ENCODE measurements at regions not wholly inside any gene's neighbourhood (a gene's known extent, or its start where the extent isn't known, plus 50 kb on each side); places are given as distances from the start of the nearest gene placed in this dataset.

DNA sequence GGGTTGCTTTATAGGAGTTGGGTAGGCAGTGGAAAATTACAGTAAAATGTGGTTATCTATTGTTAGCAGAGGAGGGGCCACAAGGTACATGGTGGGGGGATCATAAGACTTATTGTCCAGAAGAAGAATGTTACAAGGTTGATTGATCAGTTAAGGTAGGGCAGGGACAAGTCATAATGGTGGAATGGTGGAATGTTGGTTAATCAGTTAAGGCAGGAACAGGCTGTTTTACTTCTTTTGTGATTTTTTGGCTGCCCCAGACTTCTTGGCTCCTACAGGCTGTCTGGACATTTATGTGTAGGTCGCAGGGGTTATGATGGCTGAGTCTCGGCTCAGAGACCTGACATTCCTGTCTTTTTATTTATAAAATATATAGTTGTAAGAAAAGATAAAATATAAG, 2277.1 kb downstream of the TP53TG3F start:
- Histone ChIP-seq H3K4me2 (no peak overlapping the region), H3K27me3 (no peaks in the 10 kb centered on the region), H3K27ac (no peak overlapping the region), H3K4me1 (no peaks in the 10 kb centered on the region; a peak in 1 of 20 replicates), H4K20me1 (no peaks in the 10 kb centered on the region; a peak in 1 of 22 replicates), H3K9me3 (replicated peaks in 1 of 11) (peaks cover 8 to 41% (median 27%) of the 10 kb centered on the region in 11 experiments; a peak in 20 of 22 replicates), H3K9ac (no peak overlapping the region), H3K36me3 (no peaks in the 10 kb centered on the region), H3K4me3 (no peak overlapping the region)
- TF ChIP-seq Cebpa-rat (IDR thresholded peaks at IDR 0.05), result no peak

DNA sequence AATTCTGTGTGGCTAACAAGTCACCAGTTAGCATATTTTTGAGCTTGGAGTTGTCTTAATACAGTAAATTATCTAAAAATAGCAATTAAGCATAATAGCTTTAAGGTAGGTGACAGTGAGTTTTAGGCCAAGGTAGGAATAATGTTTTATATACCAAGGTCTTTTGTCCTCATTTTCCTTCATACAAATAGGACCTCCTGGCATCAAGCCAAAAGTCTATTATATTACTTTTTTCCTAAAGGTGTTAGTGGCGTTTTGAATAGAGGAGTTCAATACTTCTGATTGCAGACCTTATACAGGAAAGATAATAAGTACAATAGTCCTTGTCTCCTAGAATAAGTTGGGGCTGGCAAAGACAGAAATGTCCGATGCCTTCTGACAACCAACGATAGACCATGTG, 2277.7 kb downstream of the TP53TG3F start:
- no peaks in the 10 kb centered on the region; a peak in 1 of 22 replicates for H4K20me1 ChIP-seq
- H3K4me2 ChIP-seq, result no peak overlapping the region
- H3K36me3 ChIP-seq, result no peaks in the 10 kb centered on the region
- H3K4me1 ChIP-seq, result no peaks in the 10 kb centered on the region; a peak in 1 of 20 replicates
- no peak overlapping the region for H3K9ac ChIP-seq
- peaks cover 8 to 43% (median 27%) of the 10 kb centered on the region in 11 experiments; a peak in 20 of 22 replicates for H3K9me3 ChIP-seq (replicated peaks in 1 of 11)
- no peak overlapping the region for H3K27ac ChIP-seq
- H3K4me3 ChIP-seq, result no peak overlapping the region
- no peak for TF ChIP-seq Cebpa-rat (IDR thresholded peaks at IDR 0.05)
- no peaks in the 10 kb centered on the region for H3K27me3 ChIP-seq

DNA sequence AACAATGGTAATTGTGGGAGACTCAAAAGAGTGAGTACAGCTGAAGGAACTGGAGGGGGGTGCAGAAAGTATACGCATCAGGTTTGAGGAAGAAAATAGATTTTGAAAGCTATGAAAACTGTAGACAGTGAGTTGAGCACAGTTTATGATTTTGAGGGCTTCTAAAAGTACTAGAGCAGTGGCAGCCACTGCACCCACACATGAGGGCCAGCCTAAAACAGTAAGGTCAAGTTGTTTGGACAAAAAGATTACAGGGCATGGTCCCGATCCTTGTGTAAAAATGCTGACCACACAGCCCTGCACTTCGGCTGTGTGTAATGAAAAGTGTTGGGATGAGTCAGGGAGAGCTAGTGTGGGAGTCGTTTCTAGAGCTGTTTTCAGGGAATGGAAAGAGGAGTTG, 2282.1 kb downstream of the TP53TG3F start:
- Histone ChIP-seq H3K36me3 (no peaks in the 10 kb centered on the region), H3K27me3 (no peaks in the 10 kb centered on the region), H4K20me1 (no peaks in the 10 kb centered on the region; a peak in 1 of 22 replicates), H3K9me3 (replicated peaks in 1 of 11) (peaks cover 0 to 28% (median 12%) of the 10 kb centered on the region in 11 experiments; a peak in 14 of 22 replicates), H3K4me2 (no peak overlapping the region), H3K27ac (no peak overlapping the region), H3K9ac (no peak overlapping the region), H3K4me1 (peaks cover 0 to 3% (median 0%) of the 10 kb centered on the region in 10 experiments; a peak in 1 of 20 replicates), H3K4me3 (no peak overlapping the region)
- TF ChIP-seq Cebpa-rat (IDR thresholded peaks at IDR 0.05), result no peak

DNA sequence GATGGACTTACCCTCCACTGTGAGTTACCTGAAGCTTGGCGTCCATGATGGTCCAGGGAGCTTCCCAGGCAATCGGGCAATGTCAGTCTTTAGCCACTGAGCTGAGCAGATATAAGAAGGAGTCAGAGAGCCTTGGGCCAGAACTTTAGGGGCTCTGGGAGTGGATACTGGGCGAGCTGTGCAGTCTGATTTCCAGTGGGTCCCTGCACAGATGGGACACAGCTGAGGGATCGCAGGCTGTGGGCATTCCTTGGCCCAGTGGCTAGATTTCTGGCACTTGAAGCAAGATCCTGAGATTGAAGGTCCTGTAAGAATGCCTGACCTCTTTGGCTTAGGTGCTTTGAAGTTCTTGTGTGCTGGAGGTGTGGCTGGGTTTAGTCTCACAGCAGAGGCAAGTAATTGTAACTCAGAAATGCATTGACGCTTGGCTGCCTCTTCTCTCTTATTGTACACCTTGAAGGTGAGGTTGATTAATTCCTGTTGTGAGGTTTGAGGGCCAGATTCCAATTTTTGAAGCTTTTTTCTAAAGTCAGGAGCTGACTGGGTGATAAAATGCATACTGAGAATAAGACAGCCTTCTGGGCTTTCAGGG, 2283.8 kb downstream of the TP53TG3F start:
- Histone ChIP-seq H3K27ac (no peak overlapping the region), H3K4me1 (peaks cover 0 to 3% (median 0%) of the 10 kb centered on the region in 10 experiments; a peak in 1 of 20 replicates), H3K9me3 (replicated peaks in 1 of 11) (peaks cover 5 to 45% (median 23%) of the 10 kb centered on the region in 11 experiments; a peak in 16 of 22 replicates), H3K4me3 (no peak overlapping the region), H3K36me3 (no peaks in the 10 kb centered on the region), H4K20me1 (no peaks in the 10 kb centered on the region; a peak in 1 of 22 replicates), H3K4me2 (no peak overlapping the region), H3K27me3 (no peaks in the 10 kb centered on the region), H3K9ac (no peak overlapping the region)
- no peak for TF ChIP-seq Cebpa-rat (IDR thresholded peaks at IDR 0.05)

DNA sequence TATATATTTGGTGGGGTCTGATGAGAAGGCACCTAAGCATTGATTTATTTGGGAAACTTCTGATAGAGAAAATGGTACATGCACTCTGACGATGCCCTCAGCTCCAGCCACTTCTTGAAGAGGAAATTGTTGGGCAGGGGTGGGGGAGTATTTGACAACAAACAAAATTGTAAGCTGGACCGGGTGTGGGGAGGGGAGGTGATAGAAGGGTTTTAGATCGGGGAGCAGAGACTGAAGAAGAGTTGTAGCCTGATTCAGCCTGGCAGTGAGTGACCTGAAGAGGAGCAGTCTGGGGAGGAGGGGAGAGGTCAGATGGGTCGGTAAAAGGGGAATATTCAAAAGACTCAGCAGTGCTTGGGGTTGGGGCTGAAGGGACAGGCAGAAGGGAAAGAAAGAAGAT, 2284.7 kb downstream of the TP53TG3F start:
- H3K4me1 ChIP-seq, result peaks cover 0 to 3% (median 0%) of the 10 kb centered on the region in 10 experiments; a peak in 1 of 20 replicates
- H4K20me1 ChIP-seq, result no peaks in the 10 kb centered on the region; a peak in 1 of 22 replicates
- no peaks in the 10 kb centered on the region for H3K36me3 ChIP-seq
- no peak overlapping the region for H3K27ac ChIP-seq
- H3K9me3 ChIP-seq (replicated peaks in 1 of 11), result peaks cover 11 to 53% (median 29%) of the 10 kb centered on the region in 11 experiments; a peak in 21 of 22 replicates
- H3K4me2 ChIP-seq, result no peak overlapping the region
- H3K9ac ChIP-seq, result no peak overlapping the region
- no peak overlapping the region for H3K4me3 ChIP-seq
- no peak for TF ChIP-seq Cebpa-rat (IDR thresholded peaks at IDR 0.05)
- no peaks in the 10 kb centered on the region for H3K27me3 ChIP-seq

DNA sequence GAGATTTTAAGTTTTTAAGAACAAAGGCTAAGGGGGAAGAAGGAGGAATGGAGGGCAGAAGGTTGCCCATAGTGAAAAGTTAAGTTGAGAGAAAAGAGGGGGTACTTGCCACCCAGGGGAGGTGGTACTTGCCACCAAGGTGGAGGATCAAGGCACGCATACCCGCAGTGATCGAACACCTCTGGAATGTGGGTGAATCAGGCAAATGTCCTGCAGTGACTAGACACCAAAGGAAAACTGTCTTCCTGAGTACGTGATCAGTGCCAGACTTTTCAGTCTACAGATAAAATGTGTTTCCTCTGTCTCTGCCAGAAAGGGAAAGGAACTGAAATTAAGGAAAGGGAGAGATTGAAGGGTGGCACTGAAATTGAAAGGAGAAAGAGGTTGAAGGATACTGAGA, 2285.3 kb downstream of the TP53TG3F start:
- no peaks in the 10 kb centered on the region; a peak in 1 of 22 replicates for H4K20me1 ChIP-seq
- H3K9me3 ChIP-seq (replicated peaks in 1 of 11), result peaks cover 18 to 59% (median 36%) of the 10 kb centered on the region in 11 experiments; a peak in 21 of 22 replicates
- H3K27ac ChIP-seq, result no peak overlapping the region
- no peaks in the 10 kb centered on the region for H3K27me3 ChIP-seq
- H3K4me2 ChIP-seq, result peak overlapping the region in 1 of 11 experiments; percentile 23; a peak in 1 of 22 replicates
- H3K4me3 ChIP-seq, result no peak overlapping the region
- no peak overlapping the region for H3K9ac ChIP-seq
- no peaks in the 10 kb centered on the region for H3K36me3 ChIP-seq
- H3K4me1 ChIP-seq, result peaks cover 0 to 3% (median 0%) of the 10 kb centered on the region in 10 experiments; a peak in 1 of 20 replicates
- no peak for TF ChIP-seq Cebpa-rat (IDR thresholded peaks at IDR 0.05)

DNA sequence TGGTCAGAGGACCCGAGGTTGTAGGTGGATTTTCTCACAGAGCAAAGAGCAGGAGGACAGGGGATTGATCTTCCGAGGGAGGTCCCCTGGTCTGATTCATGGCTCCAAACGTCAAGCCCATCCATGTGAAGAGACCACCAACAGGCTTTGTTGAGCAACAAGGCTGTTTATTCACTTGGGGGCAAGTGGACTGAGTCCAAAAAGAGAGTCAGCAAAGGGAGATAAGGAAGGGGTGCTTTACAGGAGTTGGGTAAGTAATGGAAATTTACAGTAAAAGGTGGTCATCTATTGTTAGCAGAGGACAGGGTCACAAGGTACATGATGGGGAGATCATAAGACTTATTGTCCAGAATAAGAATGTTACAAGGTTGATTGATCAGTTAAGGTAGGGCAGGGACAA, 2285.8 kb downstream of the TP53TG3F start:
- Histone ChIP-seq H3K9ac (no peak overlapping the region), H4K20me1 (no peaks in the 10 kb centered on the region; a peak in 1 of 22 replicates), H3K4me2 (peak overlapping the region in 1 of 11 experiments; percentile 23; a peak in 1 of 22 replicates), H3K27me3 (no peaks in the 10 kb centered on the region), H3K36me3 (no peaks in the 10 kb centered on the region), H3K4me1 (peaks cover 0 to 3% (median 0%) of the 10 kb centered on the region in 10 experiments; a peak in 1 of 20 replicates), H3K4me3 (no peak overlapping the region), H3K27ac (no peak overlapping the region), H3K9me3 (replicated peaks in 1 of 11) (peaks cover 22 to 59% (median 40%) of the 10 kb centered on the region in 11 experiments; a peak in 21 of 22 replicates)
- TF ChIP-seq Cebpa-rat (IDR thresholded peaks at IDR 0.05), result no peak

DNA sequence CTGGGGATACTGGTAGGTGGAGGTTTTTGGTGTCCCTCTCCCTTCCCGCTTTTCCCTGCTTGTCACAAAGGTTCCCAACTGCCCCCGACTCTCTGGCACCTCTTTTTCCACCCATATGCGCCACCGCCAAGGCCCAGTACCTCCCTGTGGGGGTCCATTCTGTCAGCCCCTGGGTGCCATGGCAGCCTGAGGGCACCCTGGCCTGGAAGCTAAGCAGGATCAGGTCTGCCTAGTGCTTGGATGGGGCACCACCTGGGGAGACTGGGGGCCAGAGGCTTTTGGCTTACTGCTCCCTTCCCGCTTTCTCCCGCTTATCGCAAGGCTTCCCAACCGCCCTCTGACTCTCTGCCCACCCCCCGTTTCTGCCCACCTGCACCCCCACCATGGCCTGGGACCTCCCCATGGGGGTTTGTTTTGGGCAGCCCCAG, 2286.4 kb downstream of the TP53TG3F start:
- no peak overlapping the region for H3K4me3 ChIP-seq
- no peak overlapping the region for H3K27ac ChIP-seq
- H4K20me1 ChIP-seq, result no peaks in the 10 kb centered on the region; a peak in 1 of 22 replicates
- H3K9ac ChIP-seq, result no peak overlapping the region
- H3K27me3 ChIP-seq, result no peaks in the 10 kb centered on the region
- no peak for TF ChIP-seq Cebpa-rat (IDR thresholded peaks at IDR 0.05)
- H3K4me1 ChIP-seq, result peaks cover 0 to 3% (median 0%) of the 10 kb centered on the region in 10 experiments; a peak in 1 of 20 replicates
- no peak overlapping the region for H3K4me2 ChIP-seq
- H3K36me3 ChIP-seq, result no peaks in the 10 kb centered on the region
- H3K9me3 ChIP-seq (replicated peaks in 1 of 11), result peaks cover 28 to 64% (median 47%) of the 10 kb centered on the region in 11 experiments

DNA sequence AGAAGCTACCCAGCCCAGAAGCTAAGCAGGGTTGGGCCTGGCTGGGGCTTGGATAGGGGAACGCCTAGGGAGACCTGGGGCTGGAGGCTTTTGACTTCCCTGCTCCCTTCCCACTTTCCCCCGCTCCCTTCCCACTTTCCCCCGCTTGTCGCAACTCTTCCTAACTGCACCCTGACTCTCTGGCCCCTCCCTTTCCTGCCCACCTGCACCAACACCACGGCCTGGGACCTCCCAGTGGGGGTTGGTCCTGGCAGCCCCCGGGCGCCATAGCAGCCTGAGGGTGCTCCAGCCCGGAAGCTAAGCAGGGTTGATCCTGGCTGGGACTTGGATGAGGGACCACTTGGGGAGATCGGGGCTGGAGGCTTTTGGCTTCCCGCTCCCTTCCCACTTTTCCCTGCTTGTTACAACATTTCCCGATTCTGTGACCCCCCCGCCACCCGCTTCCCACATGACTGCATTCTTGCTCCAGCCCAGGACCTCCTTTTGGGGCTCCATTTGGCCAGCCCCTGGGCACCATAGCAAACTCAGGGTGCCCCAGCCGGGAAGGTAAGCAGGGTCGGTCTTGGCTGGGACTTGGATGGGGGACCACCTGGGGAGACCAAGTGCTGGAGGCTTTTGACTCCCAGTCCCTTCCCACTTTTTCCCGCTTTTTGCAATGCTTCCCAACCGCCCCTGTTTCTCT, 2287.0 kb downstream of the TP53TG3F start:
- H3K9ac ChIP-seq, result no peak overlapping the region
- peaks cover 0 to 3% (median 0%) of the 10 kb centered on the region in 10 experiments; a peak in 1 of 20 replicates for H3K4me1 ChIP-seq
- H3K9me3 ChIP-seq (replicated peaks in 1 of 11), result peaks cover 34 to 70% (median 53%) of the 10 kb centered on the region in 11 experiments
- no peaks in the 10 kb centered on the region for H3K36me3 ChIP-seq
- no peak overlapping the region for H3K4me2 ChIP-seq
- H4K20me1 ChIP-seq, result no peaks in the 10 kb centered on the region; a peak in 1 of 22 replicates
- H3K4me3 ChIP-seq, result no peak overlapping the region
- no peak overlapping the region for H3K27ac ChIP-seq
- TF ChIP-seq Cebpa-rat (IDR thresholded peaks at IDR 0.05), result no peak
- no peaks in the 10 kb centered on the region for H3K27me3 ChIP-seq

Data from BLaER1 treated with 17β-estradiol and CSF1 and Interleukin-3, amounts not matched to agents 10 nM and 100 nM (cell line).